ENCODE measurements at regions not wholly inside any gene's neighbourhood (a gene's known extent, or its start where the extent isn't known, plus 50 kb on each side); places are given as distances from the start of the nearest gene placed in this dataset.

DNA sequence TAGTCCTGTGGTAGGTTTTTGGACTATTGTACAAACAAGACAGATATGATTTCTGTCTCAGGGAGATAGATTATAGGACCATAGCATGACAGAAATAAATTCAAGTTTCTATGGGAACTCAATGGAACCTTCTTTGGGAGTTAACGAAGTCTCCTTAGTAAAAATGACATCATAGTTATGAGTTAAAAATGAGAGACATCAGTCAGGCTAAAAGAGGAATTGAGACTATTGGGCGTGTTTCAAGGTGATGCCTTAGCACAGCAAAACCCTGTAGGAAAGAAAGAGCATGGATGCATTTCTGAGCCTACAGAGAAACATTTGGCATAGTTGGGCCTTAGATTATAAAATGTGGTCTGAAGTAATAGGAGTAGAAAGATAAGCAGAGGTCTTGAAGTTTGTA lies 1909.1 kb upstream of the PCDH7 start:
- H3K27ac Mint-ChIP-seq (ENCODE audit: unreplicated experiment) = no peak overlapping the region

DNA sequence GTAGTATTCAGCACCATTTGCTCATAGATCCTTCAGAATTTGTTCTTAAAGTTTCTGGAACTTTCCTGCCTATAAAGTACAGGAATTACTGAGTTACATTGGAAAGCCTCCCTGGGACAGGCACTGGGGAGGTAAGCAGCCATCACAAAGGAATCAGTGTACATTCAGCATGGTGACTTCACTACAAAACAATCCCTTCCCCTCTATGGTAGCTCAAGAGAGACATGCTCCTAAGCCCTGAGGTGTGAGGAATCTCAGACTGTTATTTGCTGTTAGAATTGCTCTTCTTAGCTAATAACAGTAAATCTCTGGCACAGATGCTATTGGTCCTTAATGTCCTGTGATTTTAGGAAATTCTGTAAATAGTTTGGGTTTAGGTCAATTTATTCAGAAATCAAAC lies 1898.0 kb upstream of the PCDH7 start:
- DNase-seq (ENCODE audit: extremely low spot score, unreplicated experiment) = no peak
- peaks cover 7% of the 10 kb centered on the region for H3K9me3 Mint-ChIP-seq (ENCODE audit: unreplicated experiment)
- H3K4me3 Mint-ChIP-seq (ENCODE audit: unreplicated experiment) = no peak overlapping the region
- no peaks in the 10 kb centered on the region for H3K4me1 Mint-ChIP-seq (ENCODE audit: unreplicated experiment)
- H3K27me3 Mint-ChIP-seq (ENCODE audit: unreplicated experiment) = no peaks in the 10 kb centered on the region
- TF ChIP-seq, protein P1, sequence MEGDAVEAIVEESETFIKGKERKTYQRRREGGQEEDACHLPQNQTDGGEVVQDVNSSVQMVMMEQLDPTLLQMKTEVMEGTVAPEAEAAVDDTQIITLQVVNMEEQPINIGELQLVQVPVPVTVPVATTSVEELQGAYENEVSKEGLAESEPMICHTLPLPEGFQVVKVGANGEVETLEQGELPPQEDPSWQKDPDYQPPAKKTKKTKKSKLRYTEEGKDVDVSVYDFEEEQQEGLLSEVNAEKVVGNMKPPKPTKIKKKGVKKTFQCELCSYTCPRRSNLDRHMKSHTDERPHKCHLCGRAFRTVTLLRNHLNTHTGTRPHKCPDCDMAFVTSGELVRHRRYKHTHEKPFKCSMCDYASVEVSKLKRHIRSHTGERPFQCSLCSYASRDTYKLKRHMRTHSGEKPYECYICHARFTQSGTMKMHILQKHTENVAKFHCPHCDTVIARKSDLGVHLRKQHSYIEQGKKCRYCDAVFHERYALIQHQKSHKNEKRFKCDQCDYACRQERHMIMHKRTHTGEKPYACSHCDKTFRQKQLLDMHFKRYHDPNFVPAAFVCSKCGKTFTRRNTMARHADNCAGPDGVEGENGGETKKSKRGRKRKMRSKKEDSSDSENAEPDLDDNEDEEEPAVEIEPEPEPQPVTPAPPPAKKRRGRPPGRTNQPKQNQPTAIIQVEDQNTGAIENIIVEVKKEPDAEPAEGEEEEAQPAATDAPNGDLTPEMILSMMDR (IDR thresholded peaks at IDR 0.05) = no peak
- H3K36me3 Mint-ChIP-seq (ENCODE audit: unreplicated experiment) = no peaks in the 10 kb centered on the region
- H3K27ac Mint-ChIP-seq (ENCODE audit: unreplicated experiment) = no peak overlapping the region

More for the DNA sequence above, 1909.1 kb upstream of the PCDH7 start:
- no peaks in the 10 kb centered on the region for H3K4me1 Mint-ChIP-seq (ENCODE audit: unreplicated experiment)
- no peak for DNase-seq (ENCODE audit: extremely low spot score, unreplicated experiment)
- TF ChIP-seq, protein P1 (IDR thresholded peaks at IDR 0.05) = no peak
- H3K36me3 Mint-ChIP-seq (ENCODE audit: unreplicated experiment) = no peaks in the 10 kb centered on the region
- peaks cover 22% of the 10 kb centered on the region for H3K9me3 Mint-ChIP-seq (ENCODE audit: unreplicated experiment)
- H3K4me3 Mint-ChIP-seq (ENCODE audit: unreplicated experiment) = no peak overlapping the region
- H3K27me3 Mint-ChIP-seq (ENCODE audit: unreplicated experiment) = peaks cover 4% of the 10 kb centered on the region

DNA sequence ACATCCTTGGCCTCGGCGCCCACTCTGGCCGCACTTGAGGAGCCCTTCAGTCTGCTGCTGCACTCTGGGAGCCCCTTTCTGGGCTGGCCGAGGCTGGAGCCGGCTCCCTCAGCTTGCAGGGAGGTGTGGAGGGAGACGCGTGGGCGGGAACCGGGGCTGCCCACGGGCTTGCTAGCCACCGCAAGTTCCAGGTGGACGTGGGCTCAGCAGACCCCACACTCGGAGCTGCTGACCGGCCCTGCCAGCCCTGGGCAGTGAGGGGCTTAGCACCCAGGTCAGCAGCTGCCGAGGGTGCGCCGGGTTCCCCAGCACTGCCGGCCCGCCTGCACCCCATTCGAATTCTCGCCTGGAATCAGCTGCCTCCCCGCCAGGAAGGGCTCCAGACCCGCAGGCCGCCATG lies 1892.3 kb upstream of the PCDH7 start:
- no peaks in the 10 kb centered on the region for H3K9me3 Mint-ChIP-seq (ENCODE audit: unreplicated experiment)
- no peaks in the 10 kb centered on the region for H3K36me3 Mint-ChIP-seq (ENCODE audit: unreplicated experiment)
- no peaks in the 10 kb centered on the region for H3K27me3 Mint-ChIP-seq (ENCODE audit: unreplicated experiment)
- no peak for DNase-seq (ENCODE audit: extremely low spot score, unreplicated experiment)
- TF ChIP-seq, protein P1 (IDR thresholded peaks at IDR 0.05) = no peak
- no peaks in the 10 kb centered on the region for H3K4me1 Mint-ChIP-seq (ENCODE audit: unreplicated experiment)
- H3K27ac Mint-ChIP-seq (ENCODE audit: unreplicated experiment) = no peak overlapping the region
- H3K4me3 Mint-ChIP-seq (ENCODE audit: unreplicated experiment) = no peak overlapping the region

DNA sequence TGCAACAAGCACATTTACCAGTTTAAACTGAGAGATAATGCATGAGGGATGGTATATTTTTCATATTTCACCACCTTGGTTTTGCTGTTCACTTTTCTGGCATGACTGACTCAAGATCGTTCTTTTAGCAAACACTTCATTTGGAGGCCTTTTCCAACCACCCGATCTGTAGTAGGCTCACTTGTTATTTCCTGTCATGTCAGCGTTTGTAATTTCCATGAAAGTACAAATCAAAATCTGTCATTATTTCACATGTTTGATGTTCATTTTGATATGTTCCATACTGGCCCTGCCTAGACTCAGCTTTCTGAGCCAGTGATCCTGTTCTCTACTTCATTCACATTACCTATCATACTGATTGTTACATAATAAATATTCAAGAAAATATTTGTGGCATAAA lies 1888.3 kb upstream of the PCDH7 start:
- DNase-seq (ENCODE audit: extremely low spot score, unreplicated experiment) = no peak
- H3K9me3 Mint-ChIP-seq (ENCODE audit: unreplicated experiment) = no peaks in the 10 kb centered on the region
- H3K27me3 Mint-ChIP-seq (ENCODE audit: unreplicated experiment) = no peaks in the 10 kb centered on the region
- TF ChIP-seq, protein P1 (IDR thresholded peaks at IDR 0.05) = no peak
- H3K36me3 Mint-ChIP-seq (ENCODE audit: unreplicated experiment) = no peaks in the 10 kb centered on the region
- no peaks in the 10 kb centered on the region for H3K4me1 Mint-ChIP-seq (ENCODE audit: unreplicated experiment)
- H3K27ac Mint-ChIP-seq (ENCODE audit: unreplicated experiment) = no peak overlapping the region
- no peak overlapping the region for H3K4me3 Mint-ChIP-seq (ENCODE audit: unreplicated experiment)

DNA sequence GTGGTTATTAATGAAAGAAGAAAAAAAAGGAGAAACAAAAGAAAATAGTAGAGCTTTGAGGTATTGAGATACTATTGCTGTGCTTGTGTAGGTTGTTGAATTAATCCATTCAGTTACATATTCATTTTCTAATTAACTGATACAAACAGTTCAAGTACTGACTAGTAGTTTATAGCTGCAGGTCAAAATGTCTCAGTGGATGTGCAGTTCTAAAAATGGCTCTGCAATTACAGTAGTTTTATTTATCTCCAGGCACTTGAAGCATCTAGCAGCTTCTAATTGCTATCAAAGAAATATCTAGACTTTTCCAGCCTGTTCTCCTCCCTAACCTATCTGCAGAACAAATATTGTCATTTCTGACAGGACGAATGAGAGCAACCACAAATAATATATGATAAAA lies 1887.7 kb upstream of the PCDH7 start:
- Mint-ChIP-seq H3K36me3 (ENCODE audit: unreplicated experiment) (no peaks in the 10 kb centered on the region), H3K27ac (ENCODE audit: unreplicated experiment) (no peak overlapping the region), H3K9me3 (ENCODE audit: unreplicated experiment) (no peaks in the 10 kb centered on the region), H3K4me3 (ENCODE audit: unreplicated experiment) (no peak overlapping the region), H3K27me3 (ENCODE audit: unreplicated experiment) (no peaks in the 10 kb centered on the region), H3K4me1 (ENCODE audit: unreplicated experiment) (no peaks in the 10 kb centered on the region)
- no peak for DNase-seq (ENCODE audit: extremely low spot score, unreplicated experiment)
- TF ChIP-seq, protein P1 (IDR thresholded peaks at IDR 0.05) = no peak

Measured in osteocyte (in vitro differentiated cells).